HuH-7 (cell line): ENCODE measurements at regions not wholly inside any gene's neighbourhood (a gene's known extent, or its start where the extent isn't known, plus 50 kb on each side); places are given as distances from the start of the nearest gene placed in this dataset.

Experiments used
- DNase-seq: peaks from one replicate; pipeline ENCODE4 v3.0.0; 2011; ENCODE audit warnings: low spot score

GRCh38 chr18:67380867-67381266, 135.7 kb downstream of the DSEL start:
- no peak for DNase-seq

- no peak for DNase-seq
These were observed 136.5 kb downstream of the DSEL start for GRCh38 chr18:67379981-67380380.

- DNase-seq = no peak
These were observed 140.1 kb downstream of the DSEL start for GRCh38 chr18:67376372-67376771.

- DNase-seq = no peak
These were observed 142.9 kb downstream of the DSEL start for GRCh38 chr18:67373636-67374035.

GRCh38 chr18:67367540-67367939, 149.0 kb downstream of the DSEL start:
- DNase-seq = no peak

- DNase-seq = no peak
These were observed 152.8 kb downstream of the DSEL start for GRCh38 chr18:67363694-67364093.

- DNase-seq = no peak
These were observed 153.6 kb downstream of the DSEL start for GRCh38 chr18:67362906-67363305.

- DNase-seq = no peak
These were observed 156.4 kb downstream of the DSEL start for GRCh38 chr18:67359873-67360838.

- DNase-seq = no peak
These were observed 157.6 kb downstream of the DSEL start for GRCh38 chr18:67358947-67359346.

- DNase-seq = no peak
These were observed 161.8 kb downstream of the DSEL start for GRCh38 chr18:67354692-67355091.

GRCh38 chr18:67354091-67354490, 162.4 kb downstream of the DSEL start:
- DNase-seq = no peak

GRCh38 chr18:67347438-67347837, 169.1 kb downstream of the DSEL start:
- no peak for DNase-seq

GRCh38 chr18:67342159-67342558, 174.4 kb downstream of the DSEL start:
- no peak for DNase-seq

- DNase-seq = no peak
These were observed 178.8 kb downstream of the DSEL start for GRCh38 chr18:67337696-67338095.

GRCh38 chr18:67331857-67332256, 184.7 kb downstream of the DSEL start:
- DNase-seq = no peak

- DNase-seq = no peak
These were observed 197.4 kb downstream of the DSEL start for GRCh38 chr18:67319109-67319508.

- no peak for DNase-seq
These were observed 197.9 kb downstream of the DSEL start for GRCh38 chr18:67318651-67319050.

- no peak for DNase-seq
These were observed 205.7 kb downstream of the DSEL start for GRCh38 chr18:67310826-67311225.

GRCh38 chr18:67308819-67309218, 207.7 kb downstream of the DSEL start:
- no peak for DNase-seq

GRCh38 chr18:67305466-67305865, 211.1 kb downstream of the DSEL start:
- no peak for DNase-seq

GRCh38 chr18:67302043-67302442, 214.5 kb downstream of the DSEL start:
- no peak for DNase-seq

- DNase-seq = no peak
These were observed 214.9 kb downstream of the DSEL start for GRCh38 chr18:67301592-67301991.

GRCh38 chr18:67300498-67300897, 216.0 kb downstream of the DSEL start:
- DNase-seq = no peak

GRCh38 chr18:67292814-67293213, 223.7 kb downstream of the DSEL start:
- no peak for DNase-seq
